ENCODE measurements at regions not wholly inside any gene's neighbourhood (a gene's known extent, or its start where the extent isn't known, plus 50 kb on each side); places are given as distances from the start of the nearest gene placed in this dataset.
A peak's percentile ranks its signal among the peaks of the same experiment; 100 is the strongest.
"Not testable (repeated sequence)": the region's sequence is repeated elsewhere in the genome, so short reads cannot be mapped to it uniquely, and the experiment has no call there.

DNA sequence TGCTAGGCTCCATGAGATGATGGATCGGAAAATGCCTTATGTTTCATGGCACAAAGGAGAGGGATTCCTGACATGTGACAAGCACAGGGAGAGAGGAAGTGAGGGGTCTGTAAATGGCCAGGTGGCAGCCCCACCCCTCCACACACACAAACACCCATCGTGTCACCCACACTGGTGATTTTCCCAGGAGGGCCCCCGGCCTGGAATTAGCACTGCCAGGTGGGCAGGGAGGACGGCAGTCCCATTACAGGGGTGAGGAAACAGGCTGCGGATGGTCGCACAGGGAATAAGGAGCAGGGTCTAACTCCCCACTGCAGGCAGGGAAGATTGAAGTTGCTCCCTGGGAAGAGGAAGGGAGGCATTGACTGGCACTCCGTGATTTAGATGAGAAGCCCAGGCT is 395.3 kb upstream of the ZNF337 start:
- not testable (repeated sequence) for DNase-seq

DNA sequence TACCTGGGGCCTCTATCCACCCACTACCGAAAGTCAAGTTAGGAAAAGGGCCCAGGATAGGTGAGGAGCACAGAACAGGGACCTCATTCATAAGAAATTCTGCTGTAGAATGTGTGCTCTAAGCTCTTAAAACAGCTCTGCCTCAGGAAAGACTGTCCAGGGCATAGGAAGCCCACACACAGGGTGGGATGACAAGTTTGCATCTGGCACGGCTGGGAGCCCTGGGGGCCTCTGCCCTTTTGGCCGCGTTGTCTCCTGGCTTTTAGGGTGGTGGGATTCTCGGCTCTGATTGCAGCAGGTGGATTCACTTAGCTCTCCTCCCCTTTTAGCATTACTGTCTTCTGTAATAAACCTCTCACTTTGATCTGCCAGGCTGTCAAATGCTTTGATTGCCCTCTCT is 389.5 kb upstream of the ZNF337 start:
- not testable (repeated sequence) for DNase-seq

DNA sequence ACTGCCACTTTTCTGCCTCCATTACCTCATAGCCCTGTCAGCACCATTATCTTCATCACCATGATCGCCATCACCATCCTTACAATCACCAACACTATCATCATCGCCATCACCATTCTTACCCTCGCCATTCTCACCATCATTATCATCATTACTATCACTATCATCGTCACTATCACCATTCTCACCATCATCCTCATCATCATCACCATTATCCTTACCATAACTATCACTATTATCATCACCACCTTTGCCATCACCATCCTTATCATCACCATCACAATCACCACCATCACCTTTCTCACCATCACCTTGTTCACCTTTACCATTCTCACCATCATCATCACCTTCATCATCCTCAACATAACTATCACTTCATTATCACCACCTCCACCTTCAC is 377.3 kb upstream of the ZNF337 start:
- not testable (repeated sequence) for DNase-seq

DNA sequence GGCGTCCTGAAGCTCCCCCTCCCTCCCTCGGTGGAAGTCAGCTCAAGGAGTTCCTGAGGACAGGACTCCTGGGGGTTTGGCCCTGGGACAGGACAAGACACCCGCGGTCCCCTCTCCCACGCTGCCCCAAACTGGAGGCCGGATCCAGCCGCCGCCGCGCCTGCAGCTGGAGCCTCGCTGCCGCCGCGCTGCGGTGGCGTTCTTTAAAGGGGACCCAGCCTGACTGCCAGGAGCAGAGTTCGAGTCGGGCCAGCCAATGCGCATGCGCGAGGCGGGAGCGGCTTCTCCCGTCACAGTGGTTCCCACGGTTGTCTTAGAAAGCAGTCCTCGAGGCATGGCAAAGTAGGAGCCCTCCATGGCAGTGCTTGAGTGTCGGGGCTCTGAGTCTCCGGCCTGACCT is 362.7 kb upstream of the ZNF337 start:
- DNase-seq = not testable (repeated sequence)

- not testable (repeated sequence) for DNase-seq
These were observed 361.8 kb upstream of the ZNF337 start for GRCh38 chr20:26058446-26058845.

- not testable (repeated sequence) for DNase-seq
These were observed 360.6 kb upstream of the ZNF337 start for GRCh38 chr20:26057135-26057752.

- DNase-seq = not testable (repeated sequence)
These were observed 329.1 kb upstream of the ZNF337 start for GRCh38 chr20:26025792-26026191.

- DNase-seq = not testable (repeated sequence)
These were observed 314.3 kb upstream of the ZNF337 start for GRCh38 chr20:26010942-26011276.

DNA sequence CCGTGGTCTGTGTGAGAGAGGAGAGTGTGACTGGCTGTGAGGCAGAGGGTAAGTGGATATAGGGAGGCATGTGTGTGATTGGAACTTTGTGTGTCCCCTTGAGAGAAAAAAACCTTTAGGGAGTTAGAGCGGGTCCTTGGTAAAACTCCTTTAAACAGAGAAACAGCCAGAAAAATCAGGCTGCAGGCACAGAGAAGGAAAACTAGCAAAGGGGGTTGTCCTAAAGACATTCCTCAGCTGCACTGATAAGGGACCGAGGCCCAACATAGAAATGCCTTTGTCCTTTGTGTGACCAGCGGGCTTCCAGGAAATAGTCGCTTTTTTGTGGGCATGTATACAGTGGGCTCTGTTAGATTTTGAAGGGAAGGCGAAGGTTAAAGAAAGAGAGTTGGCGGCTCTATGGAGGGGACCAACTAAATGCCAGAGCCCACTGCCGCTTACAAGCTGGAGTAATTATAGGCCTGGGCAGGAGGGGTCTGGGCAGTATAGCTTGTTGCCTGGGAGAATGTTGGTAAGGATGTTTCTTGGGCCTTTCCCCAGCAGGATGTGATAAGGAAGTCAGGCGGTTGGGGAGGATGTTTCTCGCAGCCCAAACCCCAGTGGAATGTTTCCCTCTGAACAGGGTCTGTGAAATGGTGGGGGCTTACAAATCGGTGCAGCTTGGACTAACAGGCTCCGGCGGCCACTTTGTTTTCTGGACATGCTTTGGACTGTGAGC is 313.7 kb upstream of the ZNF337 start:
- not testable (repeated sequence) for DNase-seq

GRCh38 chr20:26009402-26010223 is 313.0 kb upstream of the ZNF337 start:
- not testable (repeated sequence) for DNase-seq

- DNase-seq = not testable (repeated sequence)
These were observed 311.4 kb upstream of the ZNF337 start for GRCh38 chr20:26008026-26008425.

DNA sequence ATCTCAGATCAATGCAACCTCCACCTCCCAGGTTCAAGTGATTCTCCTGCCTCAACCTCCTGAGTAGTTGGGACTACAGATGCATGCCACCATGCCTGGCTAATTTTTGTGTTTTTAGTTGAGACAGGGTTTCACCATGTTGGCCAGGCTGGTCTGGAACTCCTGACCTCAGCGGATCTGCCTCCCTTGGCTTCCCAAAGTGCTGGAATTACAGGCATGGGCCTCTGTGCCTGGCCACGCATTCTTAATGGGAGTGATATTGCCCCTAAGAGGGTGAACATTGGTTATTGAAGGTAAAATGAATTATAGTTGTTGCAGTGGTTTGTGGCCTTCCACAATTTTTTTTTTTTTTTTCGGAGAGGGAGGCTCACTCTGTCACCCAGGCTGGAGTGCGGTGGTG is 309.5 kb upstream of the ZNF337 start:
- DNase-seq = not testable (repeated sequence)

GRCh38 chr20:26003959-26004358 is 307.3 kb upstream of the ZNF337 start:
- DNase-seq = not testable (repeated sequence)

DNA sequence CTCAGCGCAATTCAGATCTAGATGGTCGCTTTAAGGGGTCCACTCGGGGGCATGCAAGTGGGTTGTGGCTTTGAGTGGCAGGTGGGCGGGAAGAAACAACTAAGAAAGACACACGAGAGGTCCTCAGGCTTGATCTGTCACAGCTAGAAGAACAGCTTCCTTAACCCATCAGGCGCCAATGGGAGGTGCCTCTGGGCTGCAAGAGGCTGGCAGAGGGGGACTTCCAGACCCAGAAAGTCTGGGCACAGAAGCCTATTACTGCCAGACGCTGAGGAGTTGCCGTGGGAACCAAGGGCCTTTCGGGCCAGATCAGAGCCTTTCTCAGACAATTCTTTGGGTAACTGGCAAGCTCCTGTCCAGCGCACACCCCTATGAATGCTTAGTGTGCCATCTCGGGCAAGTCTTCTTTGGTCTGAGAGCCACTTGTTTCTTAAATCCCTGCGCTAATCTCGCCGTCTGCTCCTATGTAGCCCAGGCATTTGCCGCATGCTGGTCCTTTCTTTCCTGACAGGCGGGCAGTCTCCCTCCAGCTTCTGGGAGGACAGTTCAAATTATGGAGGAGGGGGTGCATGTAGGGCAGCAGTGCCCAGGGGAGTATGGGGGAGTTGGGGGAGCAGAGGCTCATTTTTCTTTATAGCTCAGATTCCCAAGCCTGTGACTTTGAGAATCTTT is 300.9 kb upstream of the ZNF337 start:
- DNase-seq = not testable (repeated sequence)

GRCh38 chr20:25992146-25992545 is 295.5 kb upstream of the ZNF337 start:
- DNase-seq = no peak

GRCh38 chr20:25991756-25992130 is 295.1 kb upstream of the ZNF337 start:
- DNase-seq = no peak

- DNase-seq = no peak
These were observed 294.6 kb upstream of the ZNF337 start for GRCh38 chr20:25991051-25991755.

GRCh38 chr20:25989686-25990085 is 293.0 kb upstream of the ZNF337 start:
- not testable (repeated sequence) for DNase-seq

GRCh38 chr20:25989196-25989595 is 292.5 kb upstream of the ZNF337 start:
- DNase-seq = no peak

GRCh38 chr20:25987928-25988560 is 291.4 kb upstream of the ZNF337 start:
- not testable (repeated sequence) for DNase-seq

DNA sequence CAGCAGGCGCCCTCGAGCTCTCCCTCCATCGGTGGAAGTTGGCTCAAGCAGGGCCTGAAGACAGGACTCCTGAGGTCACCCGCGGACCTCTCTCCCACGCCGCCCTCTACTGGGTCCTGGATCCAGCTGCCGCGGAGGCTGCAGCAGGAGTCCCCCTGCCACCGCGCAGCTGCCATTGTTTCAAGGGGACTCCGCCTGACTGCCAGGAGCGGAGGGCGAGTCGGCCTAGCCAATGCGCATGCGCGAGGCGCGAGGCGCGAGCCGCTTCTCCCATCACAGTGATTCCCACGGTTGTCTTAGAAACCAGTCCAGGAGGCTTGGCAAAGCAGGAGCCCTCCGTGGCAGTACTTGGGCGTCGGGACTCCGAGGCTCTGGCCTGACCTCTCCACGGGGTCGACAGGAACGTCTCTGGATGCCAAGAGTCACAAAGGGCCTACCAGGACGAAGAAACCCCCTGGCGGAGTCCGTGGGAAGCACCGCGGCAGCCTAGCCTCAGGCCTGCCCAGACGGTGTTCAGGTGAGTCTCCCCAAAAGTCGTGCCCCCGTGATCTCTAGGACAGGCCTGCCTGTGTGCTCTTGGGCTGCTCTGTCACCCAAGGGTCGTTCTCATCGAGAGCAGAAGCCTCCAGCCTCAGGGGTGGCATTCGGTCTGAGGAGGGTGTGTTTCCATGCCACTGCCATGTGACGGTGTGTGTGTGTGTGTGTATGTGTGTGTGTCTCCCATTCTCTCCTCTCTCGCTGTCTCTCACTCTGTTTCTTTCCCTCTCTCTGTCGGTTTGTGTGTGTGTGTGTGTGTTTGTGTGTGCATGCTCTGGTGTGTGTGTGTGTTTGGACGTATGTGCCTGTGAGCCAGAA is 290.6 kb upstream of the ZNF337 start:
- peak; percentile 30 for DNase-seq

Measured in NCI-H1417 treated with DMSO at 0.1 percent for 48 hours (cell line).